BJ (cell line): ENCODE measurements at regions not wholly inside any gene's neighbourhood (a gene's known extent, or its start where the extent isn't known, plus 50 kb on each side); places are given as distances from the start of the nearest gene placed in this dataset.

Experiments used
- CTCF ChIA-PET: fragments of 350-600 bp; formaldehyde crosslinking; extraction: SDS; loops from one replicate; lab custom pipeline; 2021; ENCODE audit warnings: antibody characterized with exemption, inconsistent platforms; lab: Yijun Ruan, JAX
- POLR2A ChIA-PET: fragments of 300-600 bp; sonication (Branson Sonifier 250); formaldehyde crosslinking; extraction: SDS; loops from one replicate; lab custom pipeline; 2021; ENCODE audit warnings: antibody characterized with exemption; lab: Charles Lee
- DNase-seq: peaks from one replicate; pipeline ENCODE4 v3.0.0-alpha.2; 2011; ENCODE audit warnings: low read depth
- H3K27me3 ChIP-seq: 2 replicates; pipeline ENCODE4 v1.6.0; 2011; ENCODE audit warnings: low read length; ENCODE audit not compliant: control insufficient read depth, insufficient read depth
- H3K36me3 ChIP-seq: 2 replicates; pipeline ENCODE4 v1.5.1; 2011; ENCODE audit warnings: low read length; ENCODE audit not compliant: control insufficient read depth, insufficient read depth
- H3K4me3 ChIP-seq: 2 replicates; pipeline ENCODE4 v1.5.1; 2011; ENCODE audit warnings: low read depth, mild to moderate bottlenecking, control low read depth, low read length
- TF ChIP-seq, protein P1 (sequence below): IDR thresholded peaks from 2 replicates; pipeline ENCODE4 v1.5.1; 2011; ENCODE audit warnings: low read depth, mild to moderate bottlenecking, control low read depth, inconsistent platforms, low read length, moderate library complexity; ENCODE audit not compliant: insufficient read depth

DNA sequence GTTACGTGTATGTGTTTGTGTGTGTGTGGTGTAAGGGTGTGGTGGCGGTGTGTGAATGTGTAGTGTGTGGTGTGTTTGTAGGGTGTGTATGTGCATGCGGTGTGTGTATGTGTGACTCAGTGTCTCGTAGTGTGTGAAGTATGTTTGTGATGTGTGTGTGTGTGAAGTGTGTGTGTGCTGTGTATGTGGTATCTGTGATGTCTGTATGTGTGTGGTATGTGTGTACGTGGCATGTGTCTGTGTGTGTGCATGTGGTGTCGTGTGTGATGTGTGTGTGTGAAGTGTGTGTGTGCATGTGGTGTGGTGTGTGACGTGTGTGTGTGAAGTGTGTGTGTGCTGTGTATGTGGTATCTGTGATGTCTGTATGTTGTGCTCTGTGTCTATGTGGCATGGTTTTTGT is 339.4 kb downstream of the MTRR start:
- ChIA-PET CTCF (no interaction called here), POLR2A (no interaction called here)
- no peaks in the 10 kb centered on the region for H3K36me3 ChIP-seq
- no peak for DNase-seq
- H3K4me3 ChIP-seq, result no peak overlapping the region
- H3K27me3 ChIP-seq, result no peaks in the 10 kb centered on the region
- TF ChIP-seq, protein P1, sequence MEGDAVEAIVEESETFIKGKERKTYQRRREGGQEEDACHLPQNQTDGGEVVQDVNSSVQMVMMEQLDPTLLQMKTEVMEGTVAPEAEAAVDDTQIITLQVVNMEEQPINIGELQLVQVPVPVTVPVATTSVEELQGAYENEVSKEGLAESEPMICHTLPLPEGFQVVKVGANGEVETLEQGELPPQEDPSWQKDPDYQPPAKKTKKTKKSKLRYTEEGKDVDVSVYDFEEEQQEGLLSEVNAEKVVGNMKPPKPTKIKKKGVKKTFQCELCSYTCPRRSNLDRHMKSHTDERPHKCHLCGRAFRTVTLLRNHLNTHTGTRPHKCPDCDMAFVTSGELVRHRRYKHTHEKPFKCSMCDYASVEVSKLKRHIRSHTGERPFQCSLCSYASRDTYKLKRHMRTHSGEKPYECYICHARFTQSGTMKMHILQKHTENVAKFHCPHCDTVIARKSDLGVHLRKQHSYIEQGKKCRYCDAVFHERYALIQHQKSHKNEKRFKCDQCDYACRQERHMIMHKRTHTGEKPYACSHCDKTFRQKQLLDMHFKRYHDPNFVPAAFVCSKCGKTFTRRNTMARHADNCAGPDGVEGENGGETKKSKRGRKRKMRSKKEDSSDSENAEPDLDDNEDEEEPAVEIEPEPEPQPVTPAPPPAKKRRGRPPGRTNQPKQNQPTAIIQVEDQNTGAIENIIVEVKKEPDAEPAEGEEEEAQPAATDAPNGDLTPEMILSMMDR, result no peak

GRCh38 chr5:8209500-8209899 is 340.6 kb downstream of the MTRR start:
- H3K27me3 ChIP-seq, result no peaks in the 10 kb centered on the region
- POLR2A ChIA-PET, result no interaction called here

GRCh38 chr5:8213701-8214240 is 344.8 kb downstream of the MTRR start:
- TF ChIP-seq, protein P1, result no peak
- H3K36me3 ChIP-seq, result no peaks in the 10 kb centered on the region
- no peak for DNase-seq
- ChIA-PET POLR2A (no interaction called here), CTCF (no interaction called here)
- H3K27me3 ChIP-seq, result no peaks in the 10 kb centered on the region
- no peak overlapping the region for H3K4me3 ChIP-seq

More at GRCh38 chr5:8209500-8209899, 340.6 kb downstream of the MTRR start:
- Histone ChIP-seq H3K4me3 (no peak overlapping the region), H3K36me3 (no peaks in the 10 kb centered on the region)
- TF ChIP-seq, protein P1, result no peak
- CTCF ChIA-PET, result no interaction called here
- no peak for DNase-seq

GRCh38 chr5:8216921-8217320 is 348.0 kb downstream of the MTRR start:
- no peaks in the 10 kb centered on the region for H3K36me3 ChIP-seq
- H3K27me3 ChIP-seq, result no peaks in the 10 kb centered on the region
- no peak overlapping the region for H3K4me3 ChIP-seq
- DNase-seq, result no peak
- TF ChIP-seq, protein P1, result no peak
- CTCF ChIA-PET, result interaction anchor here (1.2 kb wide), 1 partner anchor 289 kb away, joined by 3 read pairs; no protein-coding TSS in a partner anchor
- POLR2A ChIA-PET, result no interaction called here

- ChIA-PET CTCF (no interaction called here), POLR2A (no interaction called here)
Observed at GRCh38 chr5:8226148-8226547, 357.2 kb downstream of the MTRR start.

More at GRCh38 chr5:8226148-8226547, 357.2 kb downstream of the MTRR start:
- TF ChIP-seq, protein P1, result no peak
- DNase-seq, result no peak
- no peaks in the 10 kb centered on the region for H3K27me3 ChIP-seq
- no peaks in the 10 kb centered on the region for H3K36me3 ChIP-seq
- H3K4me3 ChIP-seq, result no peak overlapping the region
